ENCODE measurements at regions not wholly inside any gene's neighbourhood (a gene's known extent, or its start where the extent isn't known, plus 50 kb on each side); places are given as distances from the start of the nearest gene placed in this dataset.
"Not testable (repeated sequence)": the region's sequence is repeated elsewhere in the genome, so short reads cannot be mapped to it uniquely, and the experiment has no call there.

GRCh38 chr6:110543106-110543505 lies 66.7 kb upstream of the SLC22A16 start:
- H3K27ac ChIP-seq (replicated peaks in 1 of 4): no peak overlapping the region
- H3K36me3 ChIP-seq: no peaks in the 10 kb centered on the region
- H3K4me3 ChIP-seq: no peak overlapping the region
- DNase-seq (ENCODE audit: extremely low spot score): no peak
- WGBS: 91% methylated on average over 3 of the region's 5 CpGs
- peaks cover 0 to 14% (median 0%) of the 10 kb centered on the region in 4 donors for H3K4me1 ChIP-seq
- peaks cover 0 to 6% (median 6%) of the 10 kb centered on the region in 4 donors for H3K9me3 ChIP-seq
- H3K27me3 ChIP-seq: peaks cover 0 to 13% (median 0%) of the 10 kb centered on the region in 4 donors
- TF ChIP-seq EP300 (IDR thresholded peaks at IDR 0.05) (no peak), POLR2A (IDR thresholded peaks at IDR 0.05; ENCODE audit: low read depth) (no peak)
- TF ChIP-seq, protein P1, sequence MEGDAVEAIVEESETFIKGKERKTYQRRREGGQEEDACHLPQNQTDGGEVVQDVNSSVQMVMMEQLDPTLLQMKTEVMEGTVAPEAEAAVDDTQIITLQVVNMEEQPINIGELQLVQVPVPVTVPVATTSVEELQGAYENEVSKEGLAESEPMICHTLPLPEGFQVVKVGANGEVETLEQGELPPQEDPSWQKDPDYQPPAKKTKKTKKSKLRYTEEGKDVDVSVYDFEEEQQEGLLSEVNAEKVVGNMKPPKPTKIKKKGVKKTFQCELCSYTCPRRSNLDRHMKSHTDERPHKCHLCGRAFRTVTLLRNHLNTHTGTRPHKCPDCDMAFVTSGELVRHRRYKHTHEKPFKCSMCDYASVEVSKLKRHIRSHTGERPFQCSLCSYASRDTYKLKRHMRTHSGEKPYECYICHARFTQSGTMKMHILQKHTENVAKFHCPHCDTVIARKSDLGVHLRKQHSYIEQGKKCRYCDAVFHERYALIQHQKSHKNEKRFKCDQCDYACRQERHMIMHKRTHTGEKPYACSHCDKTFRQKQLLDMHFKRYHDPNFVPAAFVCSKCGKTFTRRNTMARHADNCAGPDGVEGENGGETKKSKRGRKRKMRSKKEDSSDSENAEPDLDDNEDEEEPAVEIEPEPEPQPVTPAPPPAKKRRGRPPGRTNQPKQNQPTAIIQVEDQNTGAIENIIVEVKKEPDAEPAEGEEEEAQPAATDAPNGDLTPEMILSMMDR (IDR thresholded peaks at IDR 0.05): no peak
- intact Hi-C loops (cut with DNase I): no loop called here

DNA sequence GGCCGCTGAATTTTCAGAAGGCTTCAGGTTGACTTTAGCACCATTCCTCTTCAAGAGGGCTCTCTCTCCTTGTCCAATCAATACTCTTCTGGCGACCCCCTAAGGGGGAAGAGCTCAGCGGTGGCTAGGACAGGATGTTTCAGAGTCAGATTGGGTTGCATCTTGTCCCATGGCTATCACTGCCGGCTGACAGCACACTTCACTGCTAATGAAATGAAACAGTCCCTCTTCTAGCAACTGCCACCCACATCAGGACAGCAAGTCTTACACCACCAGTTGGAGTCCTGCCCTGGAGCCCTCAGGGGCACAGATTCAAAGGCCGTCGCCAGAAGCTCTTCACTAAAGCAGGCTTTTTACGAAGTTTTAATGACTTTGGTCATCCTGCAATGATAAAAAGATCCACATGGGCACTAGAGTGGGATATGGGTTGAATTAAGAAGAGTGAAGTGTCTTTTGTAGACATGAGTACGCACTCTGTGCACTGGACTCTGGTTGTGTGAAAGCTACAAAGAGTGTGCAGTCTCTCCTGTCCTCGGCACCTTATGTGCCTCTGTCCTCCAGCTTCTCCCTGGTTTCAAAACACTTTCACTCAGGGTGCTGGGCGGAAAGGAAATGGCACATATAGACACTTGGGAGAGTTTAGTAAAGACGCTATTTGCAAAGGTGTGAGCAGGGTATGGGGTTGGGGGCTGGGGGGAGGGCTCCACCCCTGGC lies 66.1 kb upstream of the SLC22A16 start:
- Histone ChIP-seq H3K4me1 (peaks cover under 1 to 14% (median 1%) of the 10 kb centered on the region in 4 donors), H3K27ac (replicated peaks in 1 of 4) (no peak overlapping the region), H3K27me3 (peaks cover 0 to 13% (median 0%) of the 10 kb centered on the region in 4 donors), H3K4me3 (no peak overlapping the region), H3K9me3 (peaks cover 0 to 6% (median 6%) of the 10 kb centered on the region in 4 donors), H3K36me3 (no peaks in the 10 kb centered on the region)
- no peak for TF ChIP-seq POLR2A (IDR thresholded peaks at IDR 0.05; ENCODE audit: low read depth)
- no peak for TF ChIP-seq POLR2AphosphoS5 (IDR thresholded peaks at IDR 0.05)
- intact Hi-C loops (cut with DNase I): no loop called here
- WGBS: 76% methylated on average over 11 of the region's 11 CpGs
- no peak for DNase-seq (ENCODE audit: extremely low spot score)

GRCh38 chr6:110541701-110542309 lies 65.4 kb upstream of the SLC22A16 start:
- peaks cover 5 to 18% (median 8%) of the 10 kb centered on the region in 4 donors for H3K4me1 ChIP-seq
- peaks cover 0 to 6% (median 6%) of the 10 kb centered on the region in 4 donors for H3K9me3 ChIP-seq
- DNase-seq (ENCODE audit: extremely low spot score): no peak
- TF ChIP-seq POLR2A (IDR thresholded peaks at IDR 0.05; ENCODE audit: low read depth): no peak
- 68% methylated on average over 5 of the region's 5 CpGs for WGBS
- intact Hi-C loops (cut with DNase I): no loop called here
- no peak overlapping the region for H3K27ac ChIP-seq (replicated peaks in 1 of 4)
- no peaks in the 10 kb centered on the region for H3K36me3 ChIP-seq
- H3K27me3 ChIP-seq: peaks cover 0 to 13% (median 0%) of the 10 kb centered on the region in 4 donors
- H3K4me3 ChIP-seq: no peak overlapping the region

GRCh38 chr6:110539277-110540019 lies 63.0 kb upstream of the SLC22A16 start:
- H3K9me3 ChIP-seq; H3K36me3 ChIP-seq; DNase-seq (ENCODE audit: extremely low spot score); intact Hi-C loops (cut with DNase I); H3K27ac ChIP-seq (replicated peaks in 1 of 4); H3K4me3 ChIP-seq: not testable (repeated sequence)
- Histone ChIP-seq H3K4me1 (peaks cover 6 to 18% (median 10%) of the 10 kb centered on the region in 4 donors), H3K27me3 (peaks cover 0 to 13% (median 0%) of the 10 kb centered on the region in 4 donors)
- 95% methylated on average over 4 of the region's 4 CpGs for WGBS

DNA sequence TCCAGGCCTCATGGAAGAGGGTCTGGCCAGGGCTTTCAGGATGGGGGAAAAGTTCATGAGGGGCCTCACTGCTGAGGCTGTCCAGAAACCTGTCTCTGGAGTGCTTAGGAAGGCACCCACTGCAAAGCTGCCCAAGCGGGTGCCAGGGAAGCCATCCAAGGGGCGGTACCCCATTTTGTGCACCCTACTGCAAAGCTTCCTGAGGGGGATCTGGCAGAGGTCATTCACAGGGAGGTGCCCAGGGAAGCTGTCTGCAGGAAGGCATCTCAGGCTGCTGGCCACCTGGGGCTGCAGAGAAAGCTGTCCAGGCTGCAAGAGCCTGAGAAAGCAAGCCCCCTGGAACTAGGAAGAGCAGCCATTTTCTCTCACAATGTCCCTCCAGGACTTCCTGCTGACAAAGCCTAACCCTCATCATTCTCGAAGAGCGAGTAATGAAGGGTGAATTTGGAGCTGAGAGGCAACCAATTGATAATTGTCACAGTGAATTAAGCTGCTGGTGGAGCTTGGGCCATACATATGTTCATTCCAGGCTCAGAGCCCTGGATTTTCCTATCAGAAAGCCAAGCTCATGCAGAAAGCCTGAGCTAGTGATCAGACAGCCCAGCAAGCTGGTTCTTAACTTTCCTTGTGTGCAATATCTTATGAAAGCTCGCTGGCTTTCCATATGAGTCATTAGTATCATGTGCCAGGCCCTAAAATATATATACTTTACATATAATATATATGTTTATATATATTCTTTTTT lies 62.2 kb upstream of the SLC22A16 start:
- Histone ChIP-seq H3K4me1 (peaks cover 6 to 16% (median 10%) of the 10 kb centered on the region in 4 donors), H3K4me3 (no peak overlapping the region), H3K27me3 (peaks cover 0 to 4% (median 0%) of the 10 kb centered on the region in 4 donors), H3K27ac (replicated peaks in 1 of 4) (no peak overlapping the region), H3K9me3 (no peaks in the 10 kb centered on the region), H3K36me3 (no peaks in the 10 kb centered on the region)
- 98% methylated on average over 5 of the region's 5 CpGs for WGBS
- TF ChIP-seq POLR2A (IDR thresholded peaks at IDR 0.05; ENCODE audit: low read depth) (no peak), EP300 (IDR thresholded peaks at IDR 0.05) (no peak), POLR2AphosphoS5 (IDR thresholded peaks at IDR 0.05) (no peak)
- TF ChIP-seq, protein P1 (IDR thresholded peaks at IDR 0.05): no peak
- intact Hi-C loops (cut with DNase I): no loop called here
- peak; percentile 66 for DNase-seq (ENCODE audit: extremely low spot score)

Measured in esophagus muscularis mucosa (tissue), 4 donors.